ENCODE measurements at regions not wholly inside any gene's neighbourhood (a gene's known extent, or its start where the extent isn't known, plus 50 kb on each side); places are given as distances from the start of the nearest gene placed in this dataset.

- TF ChIP-seq, protein P1, sequence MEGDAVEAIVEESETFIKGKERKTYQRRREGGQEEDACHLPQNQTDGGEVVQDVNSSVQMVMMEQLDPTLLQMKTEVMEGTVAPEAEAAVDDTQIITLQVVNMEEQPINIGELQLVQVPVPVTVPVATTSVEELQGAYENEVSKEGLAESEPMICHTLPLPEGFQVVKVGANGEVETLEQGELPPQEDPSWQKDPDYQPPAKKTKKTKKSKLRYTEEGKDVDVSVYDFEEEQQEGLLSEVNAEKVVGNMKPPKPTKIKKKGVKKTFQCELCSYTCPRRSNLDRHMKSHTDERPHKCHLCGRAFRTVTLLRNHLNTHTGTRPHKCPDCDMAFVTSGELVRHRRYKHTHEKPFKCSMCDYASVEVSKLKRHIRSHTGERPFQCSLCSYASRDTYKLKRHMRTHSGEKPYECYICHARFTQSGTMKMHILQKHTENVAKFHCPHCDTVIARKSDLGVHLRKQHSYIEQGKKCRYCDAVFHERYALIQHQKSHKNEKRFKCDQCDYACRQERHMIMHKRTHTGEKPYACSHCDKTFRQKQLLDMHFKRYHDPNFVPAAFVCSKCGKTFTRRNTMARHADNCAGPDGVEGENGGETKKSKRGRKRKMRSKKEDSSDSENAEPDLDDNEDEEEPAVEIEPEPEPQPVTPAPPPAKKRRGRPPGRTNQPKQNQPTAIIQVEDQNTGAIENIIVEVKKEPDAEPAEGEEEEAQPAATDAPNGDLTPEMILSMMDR (CRISPR knock-in tag; IDR thresholded peaks at IDR 0.05), result no peak
- TF ChIP-seq EP300 (IDR thresholded peaks at IDR 0.05; ENCODE audit: low read depth in 2 of 2, low read length in 2 of 2), result no peak
- TF ChIP-seq EP300 (CRISPR knock-in tag; IDR thresholded peaks at IDR 0.05; ENCODE audit: borderline replicate concordance), result no peak
- TF ChIP-seq ZNF510 (CRISPR knock-in tag; IDR thresholded peaks at IDR 0.05; ENCODE audit: low read depth), result no peak
- TF ChIP-seq ZNF615 (CRISPR knock-in tag; IDR thresholded peaks at IDR 0.05; ENCODE audit: borderline replicate concordance), result no peak
Measured at GRCh38 chr1:55359611-55360010, 144.4 kb upstream of the USP24 start.
